CD4-positive, alpha-beta T cell (primary cell): ENCODE measurements at regions not wholly inside any gene's neighbourhood (a gene's known extent, or its start where the extent isn't known, plus 50 kb on each side); places are given as distances from the start of the nearest gene placed in this dataset.

ENCODE experiments used
- ATAC-seq: fragments of 200-7000 bp; cut with Tn5 transposase; one replicate; pipeline ENCODE4 v1.10.0; 2022; ENCODE audit warnings: mild to moderate bottlenecking; ENCODE audit not compliant: poor library complexity
- CTCF ChIA-PET: fragments of 350-600 bp; sonication (Branson Sonifier 250); formaldehyde crosslinking; loops from one replicate; lab custom pipeline; 2021; ENCODE audit warnings: antibody characterized with exemption, inconsistent platforms; lab: Charles Lee
- POLR2A ChIA-PET: fragments of 350-600 bp; sonication (Branson Sonifier 250); formaldehyde crosslinking; loops from one replicate; lab custom pipeline; 2021; ENCODE audit warnings: antibody characterized with exemption, inconsistent platforms; lab: Charles Lee
- DNase-seq, 14 experiments: peaks; one replicate each; pipeline ENCODE4 v3.0.0-alpha.2; 2013 to 2020; ENCODE audit warnings: mixed read lengths in 2 of 14
- H3K27ac ChIP-seq, 2 donors: one replicate each; pipeline versions ENCODE4 v1.5.1 to v1.7.0; 2013; ENCODE audit warnings: low read length in 2 of 2, low read depth in 1 of 2, mild to moderate bottlenecking in 1 of 2
- H3K27me3 ChIP-seq, 2 experiments: 1 replicate in 1 of 2; 2 replicates in 1 of 2; pipeline versions ENCODE4 v1.6.1 to v1.7.0; 2013; ENCODE audit warnings: low read length in 2 of 2, control low read depth in 1 of 2, mild to moderate bottlenecking in 1 of 2, moderate library complexity in 1 of 2; ENCODE audit not compliant: insufficient read depth in 2 of 2, control insufficient read depth in 1 of 2
- H3K36me3 ChIP-seq: one replicate; pipeline ENCODE4 v1.6.1; 2013; ENCODE audit warnings: low read length, control low read depth; ENCODE audit not compliant: insufficient read depth
- H3K4me1 ChIP-seq: one replicate; pipeline ENCODE4 v1.6.1; 2013; ENCODE audit warnings: low read length, control low read depth; ENCODE audit not compliant: insufficient read depth
- H3K4me3 ChIP-seq: one replicate; pipeline ENCODE4 v1.5.1; 2013; ENCODE audit warnings: mild to moderate bottlenecking, low read length, moderate library complexity
- H3K9me3 ChIP-seq, 2 experiments: 1 replicate in 1 of 2; 2 replicates in 1 of 2; pipeline versions ENCODE4 v1.6.1 to v1.7.0; 2013; ENCODE audit warnings: low read length in 2 of 2, mild to moderate bottlenecking in 2 of 2, control low read depth in 1 of 2, moderate library complexity in 1 of 2; ENCODE audit not compliant: control insufficient read depth in 1 of 2, insufficient read depth in 1 of 2
- H3K27ac Mint-ChIP-seq: one replicate; pipeline ENCODE4 v1.8.0; 2020; ENCODE audit warnings: mixed read lengths
- H3K27me3 Mint-ChIP-seq: one replicate; pipeline ENCODE4 v1.8.0; 2021; ENCODE audit warnings: mixed read lengths
- H3K36me3 Mint-ChIP-seq: one replicate; pipeline ENCODE4 v1.8.0; 2021; ENCODE audit warnings: low read depth, mixed read lengths
- H3K4me1 Mint-ChIP-seq: one replicate; pipeline ENCODE4 v1.8.0; 2021; ENCODE audit warnings: low read depth, mixed read lengths
- H3K4me3 Mint-ChIP-seq: one replicate; pipeline ENCODE4 v1.8.0; 2020; ENCODE audit warnings: mild to moderate bottlenecking, mixed read lengths
- H3K9me3 Mint-ChIP-seq: one replicate; pipeline ENCODE4 v1.8.0; 2020; ENCODE audit warnings: mixed read lengths
- CTCF ChIP-seq: fragments of 200-600 bp; IDR thresholded peaks from one replicate; pipeline ENCODE4 v1.8.0; 2022; ENCODE audit warnings: antibody characterized with exemption, mild to moderate bottlenecking
- intact Hi-C, 2 experiments: fragments of 100-400 bp; cut with DNase I in 1 of 2; cut with micrococcal nuclease in 1 of 2; formaldehyde crosslinking; loops; one replicate each; pipeline versions ENCODE4 v1.15.1 to v1.9.0; 2023 to 2025; cut with DNase I, micrococcal nuclease

GRCh38 chr18:70732916-70733315, 444.1 kb downstream of the SOCS6 start:
- no peak overlapping the region for H3K27ac ChIP-seq
- H3K4me3 Mint-ChIP-seq: no peak overlapping the region
- peaks cover 0 to 9% of the 10 kb centered on the region in 2 experiments for H3K9me3 ChIP-seq
- no peak for DNase-seq
- no peaks in the 10 kb centered on the region for H3K36me3 ChIP-seq
- no peaks in the 10 kb centered on the region for H3K27me3 ChIP-seq
- H3K4me1 ChIP-seq: no peaks in the 10 kb centered on the region
- ChIA-PET POLR2A (no interaction called here), CTCF (no interaction called here)
- H3K4me1 Mint-ChIP-seq: peaks cover 5% of the 10 kb centered on the region
- peaks cover 7% of the 10 kb centered on the region for H3K36me3 Mint-ChIP-seq
- peaks cover 6% of the 10 kb centered on the region for H3K9me3 Mint-ChIP-seq
- no peak overlapping the region for H3K4me3 ChIP-seq
- no peak overlapping the region for H3K27ac Mint-ChIP-seq
- H3K27me3 Mint-ChIP-seq: no peaks in the 10 kb centered on the region
- no peak for TF ChIP-seq CTCF
- ATAC-seq: no peak
- intact Hi-C loops: no loop called here

- no peak for DNase-seq
- POLR2A ChIA-PET: no interaction called here
- ATAC-seq: no peak
- no peak for TF ChIP-seq CTCF
- no peak overlapping the region for H3K27ac Mint-ChIP-seq
- peaks cover 11% of the 10 kb centered on the region for H3K4me1 Mint-ChIP-seq
- intact Hi-C loops: no loop called here
- CTCF ChIA-PET: no interaction called here
- no peaks in the 10 kb centered on the region for H3K27me3 Mint-ChIP-seq
- peaks cover 5% of the 10 kb centered on the region for H3K9me3 Mint-ChIP-seq
- H3K4me1 ChIP-seq: no peaks in the 10 kb centered on the region
- no peak overlapping the region for H3K27ac ChIP-seq
- H3K36me3 ChIP-seq: no peaks in the 10 kb centered on the region
- no peaks in the 10 kb centered on the region for H3K27me3 ChIP-seq
- H3K36me3 Mint-ChIP-seq: peaks cover 5% of the 10 kb centered on the region
- peaks cover 0 to 9% of the 10 kb centered on the region in 2 experiments for H3K9me3 ChIP-seq
- no peak overlapping the region for H3K4me3 Mint-ChIP-seq
- no peak overlapping the region for H3K4me3 ChIP-seq
These were observed 443.3 kb downstream of the SOCS6 start for GRCh38 chr18:70732188-70732587.

GRCh38 chr18:70720607-70721006, 431.8 kb downstream of the SOCS6 start:
- POLR2A ChIA-PET: no interaction called here
- H3K27ac ChIP-seq: no peak overlapping the region
- no peaks in the 10 kb centered on the region for H3K36me3 ChIP-seq
- ATAC-seq (no peak), DNase-seq (no peak)
- no peak overlapping the region for H3K4me3 ChIP-seq
- no peaks in the 10 kb centered on the region for H3K36me3 Mint-ChIP-seq
- CTCF ChIA-PET: interaction anchor here (0.7 to 0.9 kb wide), 2 partner anchors 9 to 86 kb away, joined by 3 to 6 read pairs; no protein-coding TSS in a partner anchor
- H3K27me3 ChIP-seq: no peaks in the 10 kb centered on the region
- H3K4me3 Mint-ChIP-seq: no peak overlapping the region
- H3K4me1 Mint-ChIP-seq: no peaks in the 10 kb centered on the region
- no peaks in the 10 kb centered on the region for H3K9me3 Mint-ChIP-seq
- no peaks in the 10 kb centered on the region for H3K4me1 ChIP-seq
- H3K9me3 ChIP-seq: no peaks in the 10 kb centered on the region
- no peaks in the 10 kb centered on the region for H3K27me3 Mint-ChIP-seq
- H3K27ac Mint-ChIP-seq: no peak overlapping the region
- intact Hi-C loops: no loop called here
- TF ChIP-seq CTCF: no peak
